HEK293 (cell line): ENCODE measurements at regions not wholly inside any gene's neighbourhood (a gene's known extent, or its start where the extent isn't known, plus 50 kb on each side); places are given as distances from the start of the nearest gene placed in this dataset.
"Not testable (repeated sequence)": the region's sequence is repeated elsewhere in the genome, so short reads cannot be mapped to it uniquely, and the experiment has no call there.

Experiments used
- CTCF ChIA-PET: fragments of 350-600 bp; formaldehyde crosslinking; extraction: SDS; loops from one replicate; lab custom pipeline; 2021; ENCODE audit warnings: antibody characterized with exemption; lab: Yijun Ruan, JAX
- POLR2A ChIA-PET: fragments of 300-600 bp; formaldehyde crosslinking; extraction: SDS; loops from one replicate; lab custom pipeline; 2020; ENCODE audit warnings: antibody characterized with exemption, inconsistent platforms; lab: Yijun Ruan, JAX
- H3K27ac ChIP-seq: fragments of 200-500 bp; sonication (Bioruptor generic); 2 replicates; pipeline ENCODE4 v1.5.1; 2014; ENCODE audit warnings: low read depth, low read length, control low read depth, inconsistent platforms; ENCODE audit errors: extremely low read depth
- H3K36me3 ChIP-seq, 2 experiments: fragments of 200-500 bp in 1 of 2; sonication (Bioruptor generic) in 1 of 2; 1 replicate in 1 of 2; 2 replicates in 1 of 2; pipeline ENCODE4 v1.5.1; 2014 to 2017; ENCODE audit warnings: inconsistent platforms in 2 of 2, low read length in 2 of 2; ENCODE audit not compliant: control insufficient read depth in 2 of 2, insufficient read depth in 1 of 2
- H3K4me1 ChIP-seq: fragments of 200-500 bp; sonication (Bioruptor generic); 2 replicates; pipeline ENCODE4 v1.5.1; 2014; ENCODE audit warnings: mild to moderate bottlenecking, low read length, inconsistent platforms; ENCODE audit not compliant: control insufficient read depth, insufficient read depth
- H3K4me3 ChIP-seq: 2 replicates; pipeline ENCODE4 v1.5.1; 2011; ENCODE audit warnings: low read depth, mild to moderate bottlenecking, control low read depth, low read length, moderate library complexity
- H3K9me3 ChIP-seq: fragments of 200-500 bp; sonication (Bioruptor generic); 2 replicates; pipeline ENCODE4 v1.5.1; 2014; ENCODE audit warnings: low read depth, low read length, inconsistent platforms; ENCODE audit not compliant: control insufficient read depth, insufficient read depth
- RBAK ChIP-seq: fragments of 450-650 bp; formaldehyde crosslinking; IDR thresholded peaks from 2 replicates; pipeline ENCODE4 v1.5.1; 2016; ENCODE audit warnings: missing biosample characterization, missing genetic modification characterization
- ZBTB6 ChIP-seq: fragments of 450-650 bp; formaldehyde crosslinking; IDR thresholded peaks from 2 replicates; pipeline ENCODE4 v1.5.1; 2017; ENCODE audit warnings: missing biosample characterization, missing genetic modification characterization
- ZNF112 ChIP-seq: fragments of 450-650 bp; formaldehyde crosslinking; IDR thresholded peaks from 2 replicates; pipeline ENCODE4 v1.5.0; 2017; ENCODE audit warnings: missing biosample characterization, missing genetic modification characterization
- ZNF133 ChIP-seq: fragments of 450-650 bp; formaldehyde crosslinking; IDR thresholded peaks from 2 replicates; pipeline ENCODE4 v1.5.1; 2016; ENCODE audit warnings: missing biosample characterization, missing genetic modification characterization
- ZNF157 ChIP-seq: fragments of 450-650 bp; formaldehyde crosslinking; IDR thresholded peaks from 2 replicates; pipeline ENCODE4 v1.5.1; 2016; ENCODE audit warnings: missing biosample characterization, missing genetic modification characterization
- ZNF518A ChIP-seq: fragments of 450-650 bp; formaldehyde crosslinking; conservative IDR thresholded peaks from 2 replicates; pipeline ENCODE4 v1.5.1; 2016; ENCODE audit warnings: low read depth, missing biosample characterization, missing genetic modification characterization
- ZNF639 ChIP-seq: fragments of 450-650 bp; formaldehyde crosslinking; IDR thresholded peaks from 2 replicates; pipeline ENCODE4 v1.5.1; 2016; ENCODE audit warnings: missing biosample characterization, missing genetic modification characterization
- ZNF837 ChIP-seq: fragments of 450-650 bp; formaldehyde crosslinking; IDR thresholded peaks from 2 replicates; pipeline ENCODE4 v1.5.1; 2016; ENCODE audit warnings: missing biosample characterization, missing genetic modification characterization
- ZSCAN23 ChIP-seq: fragments of 450-650 bp; formaldehyde crosslinking; IDR thresholded peaks from 2 replicates; pipeline ENCODE4 v1.5.1; 2016; ENCODE audit warnings: missing biosample characterization, missing genetic modification characterization

GRCh38 chr1:81179242-81179641 lies 621.5 kb upstream of the ADGRL2 start (continued):
- TF ChIP-seq ZNF639 (tag by site-specific recombination): peak; percentile 79; the same call in 1 of the 2 replicates
- TF ChIP-seq ZSCAN23: 0 out of 2 replicates have a peak, but pooled peaks have one; percentile 51
- TF ChIP-seq ZNF133: no peak
- peak; percentile 54; the same call in 1 of the 2 replicates for TF ChIP-seq RBAK (tag by site-specific recombination)
- TF ChIP-seq ZBTB6 (tag by site-specific recombination): no peak
- no peak for TF ChIP-seq ZNF837
- TF ChIP-seq ZNF157 (tag by site-specific recombination): no peak
- 0 out of 2 replicates have a peak, but pooled peaks have one; percentile 24 for TF ChIP-seq ZNF518A

- H3K36me3 ChIP-seq, H3K4me1 ChIP-seq, POLR2A ChIA-PET, H3K9me3 ChIP-seq, H3K27ac ChIP-seq, CTCF ChIA-PET, H3K4me3 ChIP-seq: not testable (repeated sequence)
Observed at GRCh38 chr1:81178431-81179093, 622.2 kb upstream of the ADGRL2 start.

- Histone ChIP-seq H3K36me3 (no peaks in the 10 kb centered on the region), H3K4me1 (no peaks in the 10 kb centered on the region), H3K9me3 (no peaks in the 10 kb centered on the region), H3K27ac (no peak overlapping the region), H3K4me3 (no peak overlapping the region)
- CTCF ChIA-PET: interaction anchor here (0.7 to 1.4 kb wide), 3 partner anchors 10 to 505 kb away, joined by 3 to 4 read pairs (median 3); no protein-coding TSS in a partner anchor
- TF ChIP-seq ZNF112 (tag by site-specific recombination) (no peak), ZNF639 (tag by site-specific recombination) (0 out of 2 replicates have a peak, but pooled peaks have one; percentile 18)
- POLR2A ChIA-PET: no interaction called here
Observed at GRCh38 chr1:81174811-81175476, 625.8 kb upstream of the ADGRL2 start.
